HG02885 (cell line): ENCODE measurements at regions not wholly inside any gene's neighbourhood (a gene's known extent, or its start where the extent isn't known, plus 50 kb on each side); places are given as distances from the start of the nearest gene placed in this dataset.
"Not testable (repeated sequence)": the region's sequence is repeated elsewhere in the genome, so short reads cannot be mapped to it uniquely, and the experiment has no call there.

Experiments used
- ATAC-seq: cut with Tn5 transposase; IDR thresholded peaks from one replicate; pipeline ENCODE4 v1.9.1; 2021; ENCODE audit warnings: mild to moderate bottlenecking; ENCODE audit not compliant: unreplicated experiment, poor library complexity

GRCh38 chr4:138435046-138435445 is 192.9 kb upstream of the SLC7A11 start:
- ATAC-seq = not testable (repeated sequence)

GRCh38 chr4:138428611-138429010 is 186.5 kb upstream of the SLC7A11 start:
- ATAC-seq = no peak

- ATAC-seq = no peak
Observed at GRCh38 chr4:138426786-138427185, 184.6 kb upstream of the SLC7A11 start.

- no peak for ATAC-seq
Observed at GRCh38 chr4:138420471-138420870, 178.3 kb upstream of the SLC7A11 start.

GRCh38 chr4:138414202-138414601 is 172.1 kb upstream of the SLC7A11 start:
- ATAC-seq = no peak

- no peak for ATAC-seq
Observed at GRCh38 chr4:138413273-138413672, 171.1 kb upstream of the SLC7A11 start.

GRCh38 chr4:138412847-138413246 is 170.7 kb upstream of the SLC7A11 start:
- ATAC-seq = no peak

GRCh38 chr4:138410266-138410665 is 168.1 kb upstream of the SLC7A11 start:
- ATAC-seq = no peak

- ATAC-seq = peak; percentile 44
Observed at GRCh38 chr4:138409670-138410069, 167.5 kb upstream of the SLC7A11 start.

- ATAC-seq = no peak
Observed at GRCh38 chr4:138408758-138409157, 166.6 kb upstream of the SLC7A11 start.

GRCh38 chr4:138407329-138407728 is 165.2 kb upstream of the SLC7A11 start:
- ATAC-seq = no peak

GRCh38 chr4:138406876-138407275 is 164.7 kb upstream of the SLC7A11 start:
- ATAC-seq = no peak

- peak; percentile 74 for ATAC-seq
Observed at GRCh38 chr4:138405934-138406567, 163.9 kb upstream of the SLC7A11 start.

- ATAC-seq = peak; percentile 74
Observed at GRCh38 chr4:138405466-138405891, 163.3 kb upstream of the SLC7A11 start.

- ATAC-seq = no peak
Observed at GRCh38 chr4:138404801-138405200, 162.7 kb upstream of the SLC7A11 start.

- no peak for ATAC-seq
Observed at GRCh38 chr4:138404251-138404650, 162.1 kb upstream of the SLC7A11 start.

- no peak for ATAC-seq
Observed at GRCh38 chr4:138401334-138401733, 159.2 kb upstream of the SLC7A11 start.

- no peak for ATAC-seq
Observed at GRCh38 chr4:138400543-138400942, 158.4 kb upstream of the SLC7A11 start.

- ATAC-seq = no peak
Observed at GRCh38 chr4:138400066-138400465, 157.9 kb upstream of the SLC7A11 start.

GRCh38 chr4:138399081-138399480 is 156.9 kb upstream of the SLC7A11 start:
- ATAC-seq = no peak

GRCh38 chr4:138398322-138398721 is 156.2 kb upstream of the SLC7A11 start:
- ATAC-seq = no peak

GRCh38 chr4:138393886-138394610 is 151.9 kb upstream of the SLC7A11 start:
- no peak for ATAC-seq
